K562 (cell line): ENCODE measurements at regions not wholly inside any gene's neighbourhood (a gene's known extent, or its start where the extent isn't known, plus 50 kb on each side); places are given as distances from the start of the nearest gene placed in this dataset.

Source experiments
- ATAC-seq: fragments of 200-7000 bp; cut with Tn5 transposase; 3 replicates; pipeline ENCODE4 v1.9.1; 2020; ENCODE audit warnings: moderate library complexity
- BruUV-seq: library from RNA; stranded (reverse); fragments of 400-500 nt; replicated peaks from 2 replicates; lab custom pipeline; 2021; lab: Mats Ljungman, UMichigan
- CTCF ChIA-PET: fragments of 300-600 bp; formaldehyde crosslinking; extraction: SDS; loops from one replicate; lab custom pipeline; 2021; ENCODE audit warnings: low intra/inter-chr PET ratio; lab: Yijun Ruan, JAX
- POLR2A ChIA-PET: fragments of 300-600, 350-650 bp; sonication (Branson Sonifier 250); formaldehyde crosslinking; extraction: SDS; loops from one replicate; lab custom pipeline; 2021; ENCODE audit warnings: antibody characterized with exemption, inconsistent platforms; lab: Yijun Ruan, JAX
- DNase-seq, 4 experiments: peaks; one replicate each; pipeline versions ENCODE4 v3.0.0 to v3.0.0-alpha.2; 2011 to 2018; ENCODE audit warnings: low spot score in 3 of 4, mixed read lengths in 3 of 4; ENCODE audit errors: extremely low read depth in 1 of 4
- FAIRE-seq: peaks from 2 replicates; lab custom pipeline; 2011; peaks lifted over from hg19 to GRCh38; lab: Jason Lieb, UNC
- H2AFZ ChIP-seq: 2 replicates; pipeline ENCODE4 v1.6.0; 2011; ENCODE audit warnings: low read depth, low read length, control low read depth, inconsistent platforms
- H3K27ac ChIP-seq: fragments of 200-600 bp; 3 replicates; pipeline ENCODE4 v1.8.0; 2011; ENCODE audit warnings: low read depth, mild to moderate bottlenecking, control low read depth, inconsistent platforms, low read length, moderate library complexity, mixed read lengths; ENCODE audit errors: extremely low read depth
- H3K27me3 ChIP-seq, 2 experiments: fragments of 300-600 bp in 1 of 2; 2 replicates in 1 of 2; 3 replicates in 1 of 2; pipeline versions ENCODE4 v1.6.0 to v1.8.0; 2011; ENCODE audit warnings: inconsistent platforms in 2 of 2, low read length in 2 of 2, mild to moderate bottlenecking in 1 of 2, mixed read lengths in 1 of 2, moderate library complexity in 1 of 2; ENCODE audit not compliant: control insufficient read depth in 2 of 2, insufficient read depth in 2 of 2
- H3K36me3 ChIP-seq: fragments of 300-600 bp; 3 replicates; pipeline ENCODE4 v1.8.0; 2011; ENCODE audit warnings: mild to moderate bottlenecking, low read length, inconsistent platforms; ENCODE audit not compliant: control insufficient read depth, insufficient read depth
- H3K4me1 ChIP-seq, 2 experiments: fragments of 200-600 bp in 1 of 2; replicated peaks in 1 of 2; 2 replicates in 1 of 2; 3 replicates in 1 of 2; pipeline versions ENCODE4 v1.5.1 to v1.8.0; 2011; ENCODE audit warnings: inconsistent platforms in 2 of 2, low read length in 2 of 2, mild to moderate bottlenecking in 1 of 2, mixed read lengths in 1 of 2, moderate library complexity in 1 of 2; ENCODE audit not compliant: control insufficient read depth in 2 of 2, insufficient read depth in 2 of 2
- H3K4me2 ChIP-seq: 2 replicates; pipeline ENCODE4 v1.6.1; 2011; ENCODE audit warnings: low read length, control low read depth, inconsistent platforms, mixed read lengths; ENCODE audit not compliant: insufficient read depth
- H3K4me3 ChIP-seq: fragments of 200-600 bp; sonication (generic), shearing (Covaris generic); 2 replicates; pipeline ENCODE4 v1.5.1; 2016; ENCODE audit warnings: control low read depth, inconsistent platforms
- H3K79me2 ChIP-seq: fragments of 200-600 bp; 3 replicates; pipeline ENCODE4 v1.8.0; 2011; ENCODE audit warnings: low read length, inconsistent platforms; ENCODE audit not compliant: control insufficient read depth, insufficient read depth
- H3K9ac ChIP-seq, 2 experiments: 2 replicates each; pipeline versions ENCODE4 v1.6.0 to v1.6.1; 2011; ENCODE audit warnings: low read depth in 2 of 2, low read length in 2 of 2, control low read depth in 1 of 2, inconsistent platforms in 1 of 2, mild to moderate bottlenecking in 1 of 2, mixed read lengths in 1 of 2; ENCODE audit not compliant: insufficient read depth in 1 of 2
- H3K9me1 ChIP-seq: one replicate; pipeline ENCODE4 v1.6.0; 2011; ENCODE audit warnings: inconsistent platforms, mild to moderate bottlenecking, low read length, moderate library complexity; ENCODE audit not compliant: control insufficient read depth, insufficient read depth
- H3K9me3 ChIP-seq: replicated peaks from 2 replicates; pipeline ENCODE4 v1.5.1; 2011; ENCODE audit warnings: low read depth, low read length, inconsistent platforms; ENCODE audit not compliant: control insufficient read depth, insufficient read depth
- H4K20me1 ChIP-seq: replicated peaks from 2 replicates; pipeline ENCODE4 v1.6.1; 2011; ENCODE audit warnings: low read length, inconsistent platforms, mixed read lengths; ENCODE audit not compliant: control insufficient read depth, insufficient read depth
- CTCF ChIP-seq, 3 experiments: IDR thresholded peaks in 2 of 3; conservative IDR thresholded peaks in 1 of 3; 2 replicates each; pipeline ENCODE4 v1.5.1; 2011 to 2012; ENCODE audit warnings: low read length in 3 of 3, mild to moderate bottlenecking in 3 of 3, control low read depth in 2 of 3, improper control_type of control experiment in 1 of 3, inconsistent platforms in 1 of 3, low read depth in 1 of 3, mixed read lengths in 1 of 3, moderate library complexity in 1 of 3; ENCODE audit not compliant: insufficient read depth in 2 of 3
- RAD21 ChIP-seq, 2 experiments: fragments of 250-450 bp in 1 of 2; fragments of 450-650 bp in 1 of 2; sonication (Bioruptor Pico) in 1 of 2; formaldehyde crosslinking in 1 of 2; IDR thresholded peaks in 1 of 2; conservative IDR thresholded peaks in 1 of 2; 2 replicates each; pipeline versions ENCODE4 v1.4.0 to v1.8.0; 2020 to 2022; ENCODE audit warnings: mild to moderate bottlenecking in 2 of 2, moderate library complexity in 1 of 2
- REST ChIP-seq, 2 experiments: fragments of 450-650 bp; formaldehyde crosslinking in 1 of 2; IDR thresholded peaks; 2 replicates each; pipeline versions ENCODE4 v1.4.0 to v1.6.1; 2014 to 2020; ENCODE audit warnings: mild to moderate bottlenecking in 2 of 2, borderline replicate concordance in 1 of 2, low read depth in 1 of 2
- TEAD1 ChIP-seq, 2 experiments: fragments of 450-650 bp in 1 of 2; sonication (generic) in 1 of 2; formaldehyde crosslinking; IDR thresholded peaks; 2 replicates each; pipeline versions ENCODE4 v1.4.0 to v1.8.0; 2020 to 2022; ENCODE audit warnings: mild to moderate bottlenecking in 2 of 2, missing genetic modification reagents in 1 of 2
- WGBS: fragments of 100-300 bp; shearing (Covaris generic); methylation state at CpG from one replicate; pipeline ENCODE4 v1.1.6; 2016; ENCODE audit warnings: low coverage, mixed read lengths; ENCODE audit not compliant: insufficient coverage; ENCODE audit errors: missing lambda C conversion rate; 5-methylcytosine and 5-hydroxymethylcytosine counted together
- in situ Hi-C: fragments of 300-500 bp; cut with MboI; formaldehyde crosslinking; loops from 4 replicates; pipeline ENCODE4 v1.15.0; 2018; ENCODE audit warnings: inconsistent platforms, mixed read lengths
- intact Hi-C: fragments of 100-400 bp; cut with micrococcal nuclease; formaldehyde crosslinking; loops from 2 replicates; pipeline ENCODE4 v1.14.2; 2022

DNA sequence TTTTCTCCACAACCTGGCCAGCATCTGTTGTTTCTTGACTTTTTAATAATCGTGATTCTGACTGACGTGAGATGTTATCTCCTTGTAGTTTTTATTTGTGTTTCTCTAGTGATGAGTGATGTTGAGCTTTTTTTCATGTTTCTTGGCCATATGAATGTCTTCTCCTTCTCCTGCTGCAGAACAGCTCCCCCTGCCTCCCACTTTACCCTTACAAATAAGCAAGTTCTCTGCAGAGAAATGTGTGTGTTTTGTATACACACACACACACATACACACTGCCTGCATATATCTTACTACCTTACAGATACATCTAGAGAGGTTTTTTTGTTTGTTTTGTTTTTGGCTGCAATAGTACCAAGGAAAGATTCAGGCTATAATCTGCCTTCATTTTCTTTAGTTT lies 88.7 kb upstream of the PHF24 start:
- H3K27me3 ChIP-seq: no peaks in the 10 kb centered on the region
- H3K36me3 ChIP-seq: no peaks in the 10 kb centered on the region
- H3K4me1 ChIP-seq: no peaks in the 10 kb centered on the region
- BruUV-seq: no TSS peak
- H3K4me3 ChIP-seq: no peak overlapping the region
- H3K9me1 ChIP-seq: no peaks in the 10 kb centered on the region
- WGBS: 0% methylated on average over 2 of the region's 2 CpGs
- no peaks in the 10 kb centered on the region for H3K79me2 ChIP-seq
- H3K27ac ChIP-seq: no peak overlapping the region
- in situ Hi-C loops: no loop called here
- POLR2A ChIA-PET: interaction anchor here (0.6 kb wide), 1 partner anchor 262 kb away, joined by 3 read pairs; no protein-coding TSS in a partner anchor
- no peaks in the 10 kb centered on the region for H4K20me1 ChIP-seq
- H3K9me3 ChIP-seq: no peaks in the 10 kb centered on the region
- intact Hi-C loops: loop anchor here (5.0 kb wide), 1 partner anchor 107 kb away; no protein-coding TSS in a partner anchor
- no peak overlapping the region for H2AFZ ChIP-seq
- FAIRE-seq (no peak), ATAC-seq (no peak), DNase-seq (peak in 1 of 4 experiments; percentile 14)
- no peak overlapping the region for H3K4me2 ChIP-seq
- TF ChIP-seq REST (IDR thresholded peaks at IDR 0.05; ENCODE audit: borderline replicate concordance) (peak; percentile 3; the same call in 1 of the 2 replicates), REST (CRISPR knock-in tag; IDR thresholded peaks at IDR 0.05; ENCODE audit: low read depth) (no peak), TEAD1 (CRISPR knock-in tag; IDR thresholded peaks at IDR 0.05) (no peak), CTCF (IDR thresholded peaks at IDR 0.05 in 2 of 3, conservative IDR thresholded peaks at IDR 0.05 in 1 of 3; ENCODE audit: insufficient read depth in 2 of 3, low read depth in 1 of 3, low read length in 3 of 3) (peak in 1 of 3 experiments; percentile 44; a peak in 2 of 6 replicates), RAD21 (CRISPR knock-in tag; conservative IDR thresholded peaks at IDR 0.05 in 1 of 2, IDR thresholded peaks at IDR 0.05 in 1 of 2) (peak in 1 of 2 experiments; percentile 29; a peak in 1 of 4 replicates)
- CTCF ChIA-PET: interaction anchor here (0.7 kb wide), 1 partner anchor 610 kb away, joined by 3 read pairs; no protein-coding TSS in a partner anchor
- H3K9ac ChIP-seq: no peak overlapping the region
